NCI-H2227 (cell line): ENCODE measurements at regions not wholly inside any gene's neighbourhood (a gene's known extent, or its start where the extent isn't known, plus 50 kb on each side); places are given as distances from the start of the nearest gene placed in this dataset.

Experiments
- DNase-seq: peaks from one replicate; lab custom pipeline; 2025; ENCODE audit not compliant: unreplicated experiment; lab: John Stamatoyannopoulos, UW

DNA sequence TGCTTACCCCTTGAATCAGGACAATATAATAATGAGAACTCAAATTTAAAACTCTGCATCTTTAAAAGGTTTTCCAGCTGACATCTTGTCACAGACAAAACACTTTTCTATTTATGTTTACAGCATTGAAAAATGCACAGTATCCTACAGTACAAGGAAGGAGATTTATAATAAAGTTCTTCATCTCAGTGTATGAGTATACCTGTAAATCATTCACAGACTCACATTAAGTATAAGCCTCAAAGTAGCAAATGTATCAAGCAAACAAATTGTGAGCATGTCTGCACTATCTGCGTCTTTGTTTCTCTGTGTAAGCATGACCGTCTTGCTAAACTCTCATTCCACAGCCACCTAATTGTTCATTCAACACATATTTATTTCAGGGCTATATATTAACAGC, 52.8 kb downstream of the PPP1R2C start:
- DNase-seq: no peak

DNA sequence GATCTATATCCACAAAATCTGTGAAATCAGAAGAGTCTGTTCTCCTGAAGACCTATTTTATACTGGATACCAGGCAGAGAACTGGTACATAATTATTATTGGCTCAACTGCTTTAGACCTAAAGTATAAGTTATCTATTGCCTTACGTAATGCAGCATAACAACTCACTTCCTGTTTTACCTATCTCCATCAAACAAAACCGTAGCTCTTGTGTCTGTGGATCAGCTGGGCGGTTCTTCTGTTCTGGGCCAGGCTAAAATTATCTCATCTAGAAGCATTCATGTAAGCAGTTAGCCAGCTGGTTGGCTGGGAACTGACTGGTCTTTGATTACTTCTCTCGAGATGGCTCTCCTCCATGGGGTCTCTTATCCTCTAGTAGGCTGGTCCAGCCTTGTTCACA, 57.8 kb downstream of the PPP1R2C start:
- DNase-seq: no peak

DNA sequence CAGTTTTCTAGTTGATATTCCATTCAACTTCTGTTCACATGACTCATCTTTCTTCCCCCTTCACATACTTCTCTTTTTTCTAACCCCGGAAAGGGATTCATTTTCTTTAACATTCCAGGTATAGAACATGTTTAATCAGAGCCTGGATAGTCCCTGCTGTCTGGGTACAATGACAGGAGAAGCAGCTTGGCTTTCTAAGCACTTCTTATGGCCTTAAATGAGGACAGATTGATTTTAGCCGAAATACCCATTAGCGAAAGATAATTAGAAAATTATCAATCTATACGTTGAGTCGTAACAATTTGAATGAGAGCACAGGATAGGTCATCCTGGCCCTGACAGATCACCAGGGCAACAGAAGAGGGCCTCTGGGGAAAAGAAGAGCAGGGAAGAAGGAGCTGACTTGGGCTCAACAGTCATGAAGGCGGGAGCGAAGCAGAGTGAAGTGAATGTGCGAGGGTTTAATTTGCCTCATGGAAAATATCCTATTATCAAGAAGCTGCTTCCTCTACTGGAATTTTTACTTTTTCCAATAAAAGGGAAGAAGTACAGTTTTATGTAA, 62.2 kb downstream of the PPP1R2C start:
- DNase-seq: no peak

DNA sequence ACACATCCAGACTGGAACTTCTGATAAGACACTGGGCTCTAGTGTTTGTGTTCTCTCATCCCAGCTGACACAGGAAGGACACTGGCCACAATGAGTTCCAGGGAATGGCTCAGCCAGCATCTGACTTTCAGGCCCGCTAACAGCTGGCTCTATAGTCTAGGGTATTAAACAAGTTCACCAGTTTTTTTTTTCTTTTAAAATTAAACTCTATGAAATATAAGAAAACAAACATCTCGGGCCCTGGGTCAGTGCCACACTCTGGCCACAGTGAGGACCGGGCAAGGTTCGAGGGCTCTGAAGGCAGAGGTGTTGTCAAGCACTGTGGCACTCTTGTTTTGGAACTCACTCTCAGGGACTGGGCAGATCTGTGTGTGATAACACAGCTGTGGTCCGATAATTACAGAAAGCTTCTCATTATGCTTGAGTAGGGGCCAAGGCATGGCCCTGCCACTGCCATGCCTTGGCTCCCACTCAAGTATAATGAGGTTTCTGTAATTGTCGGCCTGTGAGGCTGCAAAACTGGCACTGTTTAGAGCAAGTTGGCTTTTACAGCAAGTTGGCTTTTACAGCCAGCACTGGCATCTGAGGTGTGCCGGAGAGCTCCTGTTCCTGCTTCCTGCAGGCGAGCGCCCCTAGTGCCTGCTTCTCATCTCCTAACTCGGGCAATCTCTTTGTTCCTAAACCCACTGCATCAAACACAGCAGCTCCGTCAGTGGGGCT, 62.8 kb downstream of the PPP1R2C start:
- peak; percentile 55 for DNase-seq

DNA sequence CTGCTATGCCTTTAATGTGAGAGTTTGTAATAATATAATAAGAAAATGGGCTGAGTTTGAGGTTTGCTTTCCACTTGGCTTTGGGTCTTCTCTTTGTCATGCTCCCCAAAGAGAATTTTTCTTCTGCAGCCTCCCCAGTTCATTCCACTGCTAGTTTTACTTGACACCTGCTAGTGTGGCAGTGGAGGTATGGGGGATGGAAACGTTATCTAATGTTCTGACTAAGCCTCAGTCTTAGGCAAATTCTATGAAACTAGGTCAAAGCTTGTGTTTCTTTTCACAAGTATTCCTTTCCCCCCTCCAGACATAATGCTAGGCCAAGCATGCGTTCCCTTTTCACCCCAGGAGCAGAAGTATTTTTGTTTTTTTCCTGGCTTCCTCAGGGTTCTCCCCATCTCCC, 67.5 kb downstream of the PPP1R2C start:
- no peak for DNase-seq

DNA sequence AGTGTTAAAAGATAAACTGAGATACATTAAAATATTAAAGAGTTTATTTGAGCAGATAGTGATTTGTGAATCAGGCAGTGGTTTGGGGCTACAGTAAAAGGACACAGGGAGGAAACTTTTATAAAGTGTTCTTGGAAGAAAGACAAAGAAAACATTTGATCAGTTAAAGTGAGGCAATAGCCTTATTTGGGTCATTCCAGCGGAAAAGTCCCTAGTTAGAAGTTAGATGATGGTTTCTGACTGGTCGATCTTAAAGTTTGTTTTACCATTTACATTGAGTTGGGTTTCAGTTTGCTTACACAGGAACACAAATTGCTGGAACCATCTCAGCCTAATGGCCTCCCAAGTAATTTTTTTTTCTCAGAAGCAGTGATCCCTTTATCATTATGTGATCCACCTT, 69.7 kb downstream of the PPP1R2C start:
- no peak for DNase-seq

DNA sequence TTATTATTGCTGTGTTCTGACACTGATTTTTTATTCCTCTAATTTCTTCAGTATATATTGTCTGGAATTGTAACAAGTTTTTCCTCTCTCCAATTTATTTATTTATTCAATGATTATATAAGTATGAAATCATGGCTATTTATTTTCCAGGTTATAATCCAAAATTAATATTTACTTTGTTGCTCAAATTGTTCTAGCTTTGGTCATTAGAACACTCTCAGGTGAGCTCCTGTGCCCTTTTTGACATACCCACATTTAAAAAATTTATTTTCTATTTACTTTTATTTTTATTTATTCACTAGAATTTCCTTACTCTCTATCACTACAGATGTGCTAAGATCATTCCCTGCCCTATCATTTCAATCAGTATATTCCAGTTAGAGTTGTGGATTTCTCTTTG, 70.2 kb downstream of the PPP1R2C start:
- DNase-seq: no peak

DNA sequence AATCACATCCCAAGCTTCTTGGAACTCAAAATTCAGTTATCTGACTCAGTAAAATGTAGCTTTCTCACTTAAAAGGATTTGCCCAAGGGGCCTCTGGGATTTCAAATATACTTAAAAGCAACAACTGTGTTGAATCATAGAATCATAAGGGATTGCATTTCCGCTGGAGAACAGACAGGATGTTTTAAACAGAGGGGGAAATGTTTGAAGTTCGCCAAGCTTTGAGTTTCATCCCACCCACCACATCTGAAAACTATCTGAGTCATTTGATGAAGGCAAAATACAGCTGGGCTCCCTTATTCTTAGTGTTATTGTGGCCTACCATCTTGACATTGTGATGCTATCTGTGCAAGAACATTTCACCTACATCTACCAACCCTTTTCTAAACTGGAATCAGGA, 73.5 kb downstream of the PPP1R2C start:
- DNase-seq: no peak

DNA sequence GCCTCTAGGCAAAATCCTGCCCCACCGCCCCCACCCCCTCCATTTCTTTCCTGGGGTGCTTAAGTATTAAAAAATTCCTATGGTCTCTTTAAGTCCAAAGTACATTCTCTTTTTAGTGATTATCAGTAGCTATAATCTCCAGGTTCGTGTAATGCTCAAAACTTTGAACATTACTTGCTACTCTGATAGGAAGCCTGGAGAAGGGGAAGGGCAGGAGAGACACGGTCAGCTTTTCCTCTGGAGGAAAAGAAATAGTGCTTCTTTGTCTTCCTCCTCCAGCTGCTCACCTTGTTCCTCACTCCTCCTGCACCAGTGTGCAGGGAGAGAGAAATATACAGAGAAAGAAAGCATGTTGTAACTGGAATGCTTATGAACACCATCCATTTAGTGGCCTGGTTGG, 80.4 kb downstream of the PPP1R2C start:
- DNase-seq: no peak

DNA sequence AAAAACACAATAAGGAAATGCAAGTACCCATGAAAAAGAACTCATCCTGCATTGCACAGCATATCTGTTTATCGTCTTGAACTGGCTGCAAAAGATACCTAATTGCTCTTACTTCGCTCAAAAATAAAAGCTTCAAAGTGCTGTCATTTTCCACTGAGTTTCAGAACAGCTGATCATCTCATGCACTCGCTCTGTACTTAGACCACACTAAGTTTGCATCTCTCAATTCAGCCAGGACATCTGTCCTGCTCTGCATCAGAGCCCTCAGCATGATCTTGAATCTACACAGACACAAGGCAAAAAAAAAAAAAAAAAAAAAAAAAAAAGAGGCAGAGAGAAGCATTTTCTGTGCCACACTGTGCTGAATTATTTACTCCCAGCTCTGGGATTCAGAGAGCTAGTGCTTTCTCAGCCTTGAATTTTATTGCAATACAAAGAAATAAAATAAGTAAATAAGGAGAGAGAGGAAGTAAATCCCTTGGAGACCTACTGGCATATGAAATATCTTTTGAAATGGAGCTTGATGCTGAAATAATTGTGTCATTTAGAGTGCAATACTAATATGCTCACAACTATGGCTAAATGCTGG, 81.3 kb downstream of the PPP1R2C start:
- DNase-seq: no peak

DNA sequence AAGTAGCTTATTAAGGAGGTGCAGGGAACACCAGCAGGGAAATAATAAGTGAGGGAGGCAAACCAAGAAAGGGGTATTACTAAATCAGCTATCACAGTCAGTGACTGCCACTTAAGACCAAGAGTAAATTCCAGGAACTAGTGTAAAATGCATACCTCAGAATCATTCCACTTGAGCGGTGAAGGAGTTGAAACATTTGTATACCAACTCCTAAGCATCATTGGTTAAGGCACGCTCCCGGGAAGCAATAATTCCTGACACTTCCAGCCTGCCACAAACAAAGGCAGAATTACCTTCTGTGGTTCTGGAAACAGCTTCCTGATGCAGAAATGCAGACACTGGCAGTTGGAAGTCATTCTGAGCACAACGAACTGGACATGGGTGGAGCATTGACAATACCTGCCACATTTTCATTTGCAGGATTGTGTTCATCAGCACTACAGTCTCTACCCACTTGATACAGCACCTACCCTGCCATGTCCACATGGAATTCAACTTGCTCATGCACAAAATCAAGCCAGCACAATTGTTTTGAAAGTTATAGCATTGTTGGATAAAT, 82.1 kb downstream of the PPP1R2C start:
- DNase-seq: no peak

DNA sequence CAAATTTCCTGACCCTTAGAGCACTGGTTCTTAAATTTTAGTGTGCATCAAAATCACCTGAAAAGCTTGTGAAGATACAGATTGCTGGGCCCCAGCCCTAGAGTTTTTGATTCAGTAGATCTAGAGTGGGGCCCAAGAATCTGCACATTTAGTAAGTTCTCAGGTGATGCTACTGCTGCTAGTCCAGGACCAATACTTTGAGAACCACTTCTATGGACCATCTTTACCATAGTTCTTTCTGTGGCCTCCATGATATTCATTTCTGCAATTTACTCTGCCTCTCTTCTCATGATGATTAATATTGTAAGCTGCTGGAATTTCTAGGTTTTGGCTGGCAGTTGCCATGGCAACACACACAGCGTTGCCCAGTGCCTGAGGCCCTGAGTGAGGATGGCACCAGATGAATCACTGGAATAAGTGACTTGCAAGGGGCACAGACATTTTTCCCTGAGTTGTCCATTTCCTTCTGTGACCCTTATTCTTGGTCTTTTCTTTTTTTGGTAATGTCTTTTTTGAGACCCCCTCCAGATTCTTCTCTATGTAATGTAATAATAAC, 83.6 kb downstream of the PPP1R2C start:
- DNase-seq: no peak

DNA sequence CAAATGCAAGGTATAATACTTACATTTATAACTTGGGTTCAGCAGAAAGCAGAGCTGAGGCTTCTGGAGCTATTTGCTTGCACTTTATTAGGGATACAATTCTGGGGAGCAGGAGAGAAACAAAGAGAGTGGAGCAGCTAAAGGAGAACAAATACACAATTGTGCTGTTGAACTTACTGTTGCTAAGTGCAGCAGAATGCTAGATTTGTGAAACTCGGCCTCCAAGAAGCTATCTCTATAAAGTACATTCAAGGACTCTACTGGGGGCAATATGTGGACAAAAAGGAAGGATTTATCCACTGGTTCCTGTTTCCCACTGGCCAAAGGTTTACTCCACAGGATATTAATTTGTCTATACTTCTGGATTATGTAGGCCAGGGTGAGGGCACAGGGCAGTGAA, 86.8 kb downstream of the PPP1R2C start:
- no peak for DNase-seq

DNA sequence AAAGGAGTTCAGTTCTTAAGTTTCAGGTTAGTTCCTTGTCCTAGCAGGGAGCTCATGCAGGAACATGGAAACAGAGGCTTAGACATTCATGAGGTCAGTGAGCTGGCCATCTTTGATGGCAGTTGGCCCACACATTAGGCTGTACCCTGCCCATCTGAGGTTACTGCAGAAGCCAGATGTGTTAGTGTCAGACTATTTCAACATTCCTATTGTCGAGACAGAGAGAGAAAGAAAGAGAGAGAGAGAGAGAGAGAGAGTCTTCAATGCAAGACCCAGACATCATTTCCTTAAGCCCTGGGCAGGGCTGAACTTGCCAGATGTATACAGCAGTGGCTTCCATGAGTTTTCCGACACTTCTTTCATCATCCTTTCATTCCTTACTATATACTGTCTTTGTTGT, 91.3 kb downstream of the PPP1R2C start:
- no peak for DNase-seq

DNA sequence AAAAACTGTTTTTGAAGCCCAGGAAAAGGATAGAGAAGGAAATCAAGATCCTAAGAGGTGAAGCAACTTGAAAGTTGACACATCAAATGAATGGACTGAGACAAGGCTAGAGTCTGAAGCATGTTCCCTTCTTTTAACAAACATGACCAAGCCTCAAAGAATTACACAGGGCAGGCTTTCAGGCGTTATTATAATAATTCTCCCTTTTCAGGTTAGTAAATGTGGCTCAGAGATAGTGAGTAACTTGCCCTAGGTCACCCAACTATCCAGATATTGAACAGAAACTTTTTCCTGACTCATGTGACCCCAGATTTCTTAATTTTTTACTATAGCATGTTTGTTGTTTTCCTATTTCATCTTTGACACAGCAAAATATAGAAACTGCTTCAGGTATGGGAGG, 91.7 kb downstream of the PPP1R2C start:
- no peak for DNase-seq

DNA sequence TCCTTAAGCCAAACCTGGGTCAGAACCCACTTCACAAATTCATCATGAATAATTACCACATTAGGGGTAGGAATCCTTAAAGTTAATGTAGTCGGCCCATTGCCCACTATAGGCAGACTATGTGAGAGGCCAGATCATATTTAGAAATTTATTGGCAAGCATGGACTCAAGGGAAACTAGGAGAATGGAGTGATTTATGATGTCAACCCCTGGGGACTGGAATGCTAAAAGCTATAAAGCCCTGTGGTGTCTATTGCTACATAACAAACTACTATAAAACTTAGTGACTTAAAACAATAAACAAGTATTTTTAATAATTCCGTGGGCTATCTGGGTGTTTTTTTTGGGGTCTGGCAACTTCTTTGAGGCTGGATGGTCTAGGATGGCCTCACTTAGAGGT, 93.9 kb downstream of the PPP1R2C start:
- no peak for DNase-seq

DNA sequence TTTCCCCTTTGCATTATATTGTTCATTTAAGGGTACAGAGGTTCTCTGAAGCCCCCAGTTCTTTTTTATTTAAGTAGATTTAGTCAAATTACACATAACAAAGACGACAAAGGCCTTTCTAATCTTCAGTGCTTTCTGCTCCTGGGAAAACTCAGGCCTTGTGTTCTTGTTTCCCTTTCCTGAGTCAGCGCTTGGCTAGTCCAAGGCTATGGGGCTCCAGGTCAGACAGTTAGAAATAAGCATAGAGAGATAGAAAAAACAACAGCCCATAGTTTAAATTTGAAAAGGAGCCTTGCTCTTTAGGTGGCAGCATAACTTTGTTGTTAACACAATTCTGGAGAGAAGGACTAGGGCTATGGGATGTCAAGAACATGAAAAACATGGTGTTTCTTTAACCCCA, 97.3 kb downstream of the PPP1R2C start:
- no peak for DNase-seq

DNA sequence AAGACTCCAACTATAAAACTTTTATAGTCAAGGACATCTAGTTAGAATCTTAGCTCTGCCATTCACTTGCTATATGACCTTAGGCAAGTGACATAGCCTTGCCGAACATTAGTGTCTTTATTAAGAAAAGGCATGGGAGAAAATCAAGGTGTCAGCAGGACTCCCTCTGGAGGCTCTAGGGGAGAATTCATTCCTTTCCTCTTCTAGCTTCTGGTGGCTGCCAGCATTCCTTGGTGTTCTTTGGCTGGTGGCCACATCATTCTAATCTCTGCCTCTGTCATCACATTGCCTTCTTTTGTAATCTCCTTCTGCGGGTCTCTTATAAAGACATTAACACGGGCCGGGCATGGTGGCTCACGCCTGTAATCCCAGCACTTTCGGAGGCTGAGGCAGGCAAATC, 99.8 kb downstream of the PPP1R2C start:
- no peak for DNase-seq

DNA sequence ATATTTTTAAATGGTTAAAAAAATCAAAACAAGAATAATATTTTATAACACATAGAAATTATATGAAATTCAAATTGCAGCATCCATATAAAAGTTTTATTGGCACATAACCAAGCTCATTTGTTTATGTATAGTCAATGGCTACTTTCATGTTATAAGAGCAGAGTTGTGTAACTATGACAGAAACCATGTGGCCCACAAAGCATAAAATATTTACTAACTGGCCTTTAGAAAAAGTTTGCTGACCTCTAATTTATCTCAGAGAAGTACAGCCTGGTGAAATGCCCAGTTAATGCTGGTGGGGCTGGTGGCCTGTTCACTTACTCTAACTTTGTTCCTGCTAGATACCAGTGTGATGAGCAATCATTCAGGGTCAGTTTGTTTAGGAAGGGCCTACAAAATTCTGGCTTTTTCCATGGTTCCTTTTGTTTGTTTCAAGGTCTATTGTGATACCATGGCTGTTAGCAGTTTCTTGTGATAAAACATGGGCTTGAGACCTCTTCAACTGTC, 104.6 kb downstream of the PPP1R2C start:
- DNase-seq: no peak

DNA sequence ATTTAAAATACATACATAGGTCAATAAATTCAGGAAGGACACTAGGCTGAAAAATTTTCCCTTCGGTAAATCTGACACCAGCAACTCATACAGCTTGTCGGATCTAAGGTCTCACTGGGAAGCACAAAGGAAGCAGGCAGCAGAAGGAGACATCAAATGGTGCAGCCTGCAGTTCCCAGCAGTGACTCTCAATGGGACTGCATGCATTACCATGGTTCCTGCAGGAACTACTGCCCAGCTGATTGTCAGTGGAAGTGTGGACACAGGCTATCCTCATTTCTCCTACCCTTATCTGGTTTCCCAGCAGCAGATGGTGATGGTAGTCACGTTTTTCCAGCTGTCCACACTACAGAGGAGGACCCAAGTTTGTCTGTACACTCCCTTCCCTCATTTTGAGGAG, 113.3 kb downstream of the PPP1R2C start:
- no peak for DNase-seq

DNA sequence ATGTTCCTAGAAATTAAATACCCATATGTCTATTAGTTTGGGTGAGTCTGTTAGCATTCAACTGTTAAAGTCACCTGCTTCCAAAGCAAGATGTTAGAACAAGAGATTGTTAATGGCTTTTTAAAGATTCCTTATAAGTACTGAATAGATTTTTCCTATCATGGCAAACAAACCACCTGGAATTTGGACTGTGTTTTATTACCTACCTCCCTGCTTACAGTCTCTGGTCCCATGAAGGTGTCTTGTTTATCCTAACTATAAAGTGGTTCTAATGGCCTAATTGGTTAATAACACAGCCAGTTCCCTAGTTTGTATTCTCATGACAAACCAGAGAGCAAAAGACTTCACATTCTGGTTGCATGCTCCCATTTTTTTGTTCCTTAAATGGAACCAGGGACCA, 149.5 kb downstream of the PPP1R2C start:
- no peak for DNase-seq

DNA sequence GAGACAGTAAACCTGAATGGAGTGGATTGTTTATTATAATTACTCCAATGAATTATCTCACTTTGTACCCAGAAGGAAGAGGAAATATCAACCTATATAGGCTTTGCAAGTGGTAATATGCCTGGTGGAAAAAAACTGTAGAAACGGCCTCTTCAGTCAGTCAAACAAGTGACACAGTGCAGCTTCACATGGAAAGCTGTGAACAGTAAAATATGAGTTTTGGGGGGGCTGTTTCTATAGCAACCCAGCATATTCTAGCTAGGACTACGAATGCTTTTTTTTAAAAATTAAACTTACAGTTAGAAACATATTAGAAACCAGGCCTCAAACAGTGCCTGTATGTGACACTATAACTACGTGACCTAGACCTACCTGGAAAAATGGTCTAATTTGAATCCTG, 150.1 kb downstream of the PPP1R2C start:
- no peak for DNase-seq
